Mucosa of descending colon (tissue), 3 donors: ENCODE measurements at regions not wholly inside any gene's neighbourhood (a gene's known extent, or its start where the extent isn't known, plus 50 kb on each side); places are given as distances from the start of the nearest gene placed in this dataset.

Experiments used
- ATAC-seq: fragments of 200-7000 bp; cut with Tn5 transposase; one replicate; pipeline ENCODE4 v1.9.1; 2020; ENCODE audit warnings: mild to moderate bottlenecking, moderate library complexity
- DNase-seq, 3 donors: peaks; one replicate each; pipeline ENCODE4 v3.0.0-alpha.2; 2020
- H3K36me3 ChIP-seq: fragments of 200-600 bp; one replicate; pipeline ENCODE4 v1.8.0; 2021; ENCODE audit warnings: low read depth, mild to moderate bottlenecking
- H3K4me1 ChIP-seq: fragments of 200-600 bp; one replicate; pipeline ENCODE4 v1.8.0; 2021; ENCODE audit warnings: low read depth, mild to moderate bottlenecking
- H3K4me3 ChIP-seq: fragments of 200-600 bp; one replicate; pipeline ENCODE4 v1.8.0; 2021; ENCODE audit warnings: mild to moderate bottlenecking
- H3K9me3 ChIP-seq: fragments of 200-600 bp; one replicate; pipeline ENCODE4 v1.8.0; 2021; ENCODE audit warnings: mild to moderate bottlenecking
- intact Hi-C, 2 donors: fragments of 100-400 bp; cut with DNase I in 1 of 2; cut with micrococcal nuclease in 1 of 2; formaldehyde crosslinking; loops; one replicate each; pipeline versions ENCODE4 v1.11.0 to v1.11.1; 2022; cut with DNase I, micrococcal nuclease
- TF ChIP-seq, protein P1 (sequence below): fragments of 200-600 bp; IDR thresholded peaks from one replicate; pipeline ENCODE4 v1.8.0; 2022; ENCODE audit warnings: antibody characterized with exemption, mild to moderate bottlenecking
- donor health status: DM: no; HTN: no; CAD: no; lungs with moderate emphysema.
- donor health status: DM: no; HTN: no; CAD: no.
- donor health status: DM: no; HTN: yes; CAD: no.

DNA sequence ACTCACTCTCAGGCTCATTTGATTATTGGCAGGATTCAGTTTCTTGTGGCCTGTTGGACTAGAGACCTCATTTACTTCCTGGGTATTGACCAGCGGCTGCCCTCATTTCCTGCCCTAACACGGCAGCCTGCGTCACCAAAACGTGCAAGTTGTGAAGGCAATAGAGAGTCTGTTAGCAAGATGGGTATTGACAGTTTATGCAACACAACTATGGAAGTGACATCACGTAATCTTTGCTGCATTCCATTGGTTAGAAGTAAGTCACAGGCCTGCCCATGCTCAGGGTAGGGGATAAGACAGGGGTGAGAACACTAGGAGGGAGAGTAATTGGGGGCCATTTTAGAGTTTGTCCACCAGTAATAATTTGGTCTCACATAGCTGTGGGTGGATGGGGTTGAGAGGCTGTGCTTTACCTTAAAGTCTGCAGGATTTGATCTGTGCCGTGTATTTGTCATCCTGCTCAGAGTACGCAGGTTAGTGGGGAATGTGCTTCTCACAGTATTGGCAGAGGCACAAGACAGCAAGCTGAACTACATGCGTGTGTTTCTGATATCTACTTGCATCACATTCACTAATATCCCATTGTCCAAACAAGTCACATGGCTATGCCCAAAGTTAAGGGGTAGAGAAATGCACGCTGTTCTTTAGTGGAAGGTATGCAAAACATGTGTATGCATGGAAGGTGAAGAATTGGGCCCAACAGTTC lies 83.3 kb downstream of the EDEM1 start:
- intact Hi-C loops: no loop called here
- no peak for DNase-seq
- TF ChIP-seq, protein P1, sequence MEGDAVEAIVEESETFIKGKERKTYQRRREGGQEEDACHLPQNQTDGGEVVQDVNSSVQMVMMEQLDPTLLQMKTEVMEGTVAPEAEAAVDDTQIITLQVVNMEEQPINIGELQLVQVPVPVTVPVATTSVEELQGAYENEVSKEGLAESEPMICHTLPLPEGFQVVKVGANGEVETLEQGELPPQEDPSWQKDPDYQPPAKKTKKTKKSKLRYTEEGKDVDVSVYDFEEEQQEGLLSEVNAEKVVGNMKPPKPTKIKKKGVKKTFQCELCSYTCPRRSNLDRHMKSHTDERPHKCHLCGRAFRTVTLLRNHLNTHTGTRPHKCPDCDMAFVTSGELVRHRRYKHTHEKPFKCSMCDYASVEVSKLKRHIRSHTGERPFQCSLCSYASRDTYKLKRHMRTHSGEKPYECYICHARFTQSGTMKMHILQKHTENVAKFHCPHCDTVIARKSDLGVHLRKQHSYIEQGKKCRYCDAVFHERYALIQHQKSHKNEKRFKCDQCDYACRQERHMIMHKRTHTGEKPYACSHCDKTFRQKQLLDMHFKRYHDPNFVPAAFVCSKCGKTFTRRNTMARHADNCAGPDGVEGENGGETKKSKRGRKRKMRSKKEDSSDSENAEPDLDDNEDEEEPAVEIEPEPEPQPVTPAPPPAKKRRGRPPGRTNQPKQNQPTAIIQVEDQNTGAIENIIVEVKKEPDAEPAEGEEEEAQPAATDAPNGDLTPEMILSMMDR: no peak
- Histone ChIP-seq H3K9me3 (no peaks in the 10 kb centered on the region), H3K36me3 (no peaks in the 10 kb centered on the region), H3K4me1 (no peaks in the 10 kb centered on the region), H3K4me3 (no peak overlapping the region)
- ATAC-seq: no peak

DNA sequence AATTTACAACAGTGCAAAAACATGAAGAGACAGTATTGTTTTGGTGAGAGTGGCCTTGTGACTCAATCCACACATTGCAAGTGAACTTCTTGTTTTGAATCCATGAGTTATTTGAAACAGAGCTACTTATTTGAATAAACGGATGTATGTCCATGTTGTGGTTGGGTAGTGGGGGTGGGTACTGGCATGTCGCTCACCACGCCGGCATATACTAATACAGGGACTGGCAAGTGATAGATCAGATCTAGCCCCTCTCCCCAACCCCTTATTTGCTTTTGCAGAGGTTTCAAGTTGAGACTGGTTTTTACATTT lies 83.8 kb downstream of the EDEM1 start:
- no peaks in the 10 kb centered on the region for H3K4me1 ChIP-seq
- H3K36me3 ChIP-seq: no peaks in the 10 kb centered on the region
- H3K9me3 ChIP-seq: no peaks in the 10 kb centered on the region
- no peak for DNase-seq
- intact Hi-C loops: no loop called here
- H3K4me3 ChIP-seq: no peak overlapping the region
- ATAC-seq: no peak
- TF ChIP-seq, protein P1: no peak

DNA sequence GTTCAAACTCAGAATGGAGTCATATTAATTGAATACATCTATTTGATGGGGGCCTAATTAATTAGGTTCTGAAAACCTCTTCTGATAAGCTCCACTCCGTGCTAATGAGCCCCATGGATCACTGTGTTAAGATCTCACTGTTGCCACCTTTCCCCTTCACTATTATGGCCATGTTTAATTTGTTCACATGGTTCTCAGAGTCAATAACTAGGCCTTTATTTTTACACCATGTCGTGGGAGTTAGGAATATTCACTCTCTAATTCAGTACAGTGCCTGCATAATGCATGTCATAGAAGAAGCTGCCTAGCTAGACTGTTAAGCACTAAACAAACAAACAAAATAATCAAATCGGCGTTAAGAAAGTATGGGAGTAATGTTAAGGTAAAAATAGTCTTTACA lies 84.9 kb downstream of the EDEM1 start:
- intact Hi-C loops: no loop called here
- no peak for ATAC-seq
- TF ChIP-seq, protein P1: no peak
- Histone ChIP-seq H3K4me3 (no peak overlapping the region), H3K9me3 (no peaks in the 10 kb centered on the region), H3K4me1 (no peaks in the 10 kb centered on the region), H3K36me3 (no peaks in the 10 kb centered on the region)
- no peak for DNase-seq

DNA sequence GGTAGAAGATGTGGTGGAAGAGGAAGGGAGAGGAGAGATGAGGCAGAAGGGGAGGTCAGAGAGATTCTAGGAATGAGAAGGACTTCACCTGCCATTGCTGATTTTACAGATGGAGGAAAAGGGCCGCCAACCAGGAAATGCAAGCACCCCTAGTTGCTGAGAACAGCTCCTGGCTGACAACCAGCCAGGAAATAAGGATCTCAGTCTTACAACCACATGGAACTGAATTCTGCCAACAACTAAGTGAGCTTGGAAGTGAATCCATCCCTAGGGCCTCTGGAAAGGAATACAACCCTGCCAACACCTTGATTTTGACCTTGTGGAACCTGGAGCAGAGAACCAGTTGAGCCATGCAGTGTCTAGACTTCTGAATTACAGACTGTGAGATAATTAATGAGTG lies 86.6 kb downstream of the EDEM1 start:
- H3K36me3 ChIP-seq: no peaks in the 10 kb centered on the region
- ATAC-seq (no peak), DNase-seq (no peak)
- TF ChIP-seq, protein P1: no peak
- intact Hi-C loops: no loop called here
- H3K4me1 ChIP-seq: no peaks in the 10 kb centered on the region
- no peaks in the 10 kb centered on the region for H3K9me3 ChIP-seq
- H3K4me3 ChIP-seq: no peak overlapping the region

DNA sequence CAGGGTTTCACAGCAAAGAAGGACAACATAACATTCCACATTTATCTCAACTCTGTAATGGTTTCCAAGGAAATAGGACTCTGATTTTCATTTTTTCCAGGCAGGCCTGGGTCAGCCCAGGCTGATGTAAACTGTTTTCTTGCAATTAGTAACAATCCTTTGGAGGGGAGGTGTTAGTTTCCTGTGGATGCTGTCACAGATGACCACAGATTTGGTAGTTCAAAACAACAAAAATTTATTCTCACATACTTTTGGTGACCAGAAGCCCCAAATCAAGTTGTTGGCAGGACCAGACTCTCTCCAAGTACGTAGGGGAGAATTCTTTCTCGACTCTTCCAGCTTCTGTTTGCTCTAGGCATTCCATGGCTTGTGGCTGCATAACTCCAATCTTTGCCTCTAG lies 88.0 kb downstream of the EDEM1 start:
- DNase-seq (no peak), ATAC-seq (no peak)
- Histone ChIP-seq H3K4me1 (no peaks in the 10 kb centered on the region), H3K9me3 (peaks cover 4% of the 10 kb centered on the region), H3K4me3 (no peak overlapping the region), H3K36me3 (no peaks in the 10 kb centered on the region)
- TF ChIP-seq, protein P1: no peak
- intact Hi-C loops: no loop called here

DNA sequence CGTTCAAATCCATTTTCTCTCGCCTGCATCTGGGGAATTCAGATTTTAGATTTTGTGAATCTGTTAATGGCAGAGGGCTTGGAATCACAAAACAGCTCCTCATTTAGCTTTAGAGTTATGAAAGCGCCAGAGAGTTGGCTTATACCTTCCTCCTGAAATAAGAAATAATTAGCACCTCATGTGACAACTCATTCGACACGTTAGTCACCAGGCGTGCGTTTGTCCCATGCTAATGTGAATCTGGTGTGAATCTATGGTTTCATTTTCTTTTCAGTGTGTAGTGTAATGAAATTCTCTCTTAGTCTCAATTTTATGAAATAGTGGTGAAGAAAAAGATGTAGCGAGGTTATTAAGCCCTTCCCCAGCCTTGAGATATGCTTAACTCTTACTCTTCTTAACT lies 89.4 kb downstream of the EDEM1 start:
- intact Hi-C loops: no loop called here
- ATAC-seq: no peak
- Histone ChIP-seq H3K36me3 (no peaks in the 10 kb centered on the region), H3K4me3 (no peak overlapping the region), H3K4me1 (no peaks in the 10 kb centered on the region), H3K9me3 (peaks cover 9% of the 10 kb centered on the region)
- no peak for DNase-seq
- TF ChIP-seq, protein P1: no peak
